OCI-LY1 (cell line): ENCODE measurements at regions not wholly inside any gene's neighbourhood (a gene's known extent, or its start where the extent isn't known, plus 50 kb on each side); places are given as distances from the start of the nearest gene placed in this dataset.

Experiments used
- CTCF ChIP-seq: fragments of 200-600 bp; sonication (generic), shearing (Covaris generic); IDR thresholded peaks from 2 replicates; pipeline ENCODE4 v1.5.1; 2017; ENCODE audit warnings: mild to moderate bottlenecking, antibody characterized with exemption, low read length, moderate library complexity, mixed read lengths
- EZH2 ChIP-seq: fragments of 200-600 bp; sonication (generic), shearing (Covaris generic); IDR thresholded peaks from 2 replicates; pipeline ENCODE4 v1.8.0; 2017; ENCODE audit warnings: borderline replicate concordance, mixed run types, mild to moderate bottlenecking, antibody characterized with exemption, low read length, moderate library complexity, mixed read lengths

DNA sequence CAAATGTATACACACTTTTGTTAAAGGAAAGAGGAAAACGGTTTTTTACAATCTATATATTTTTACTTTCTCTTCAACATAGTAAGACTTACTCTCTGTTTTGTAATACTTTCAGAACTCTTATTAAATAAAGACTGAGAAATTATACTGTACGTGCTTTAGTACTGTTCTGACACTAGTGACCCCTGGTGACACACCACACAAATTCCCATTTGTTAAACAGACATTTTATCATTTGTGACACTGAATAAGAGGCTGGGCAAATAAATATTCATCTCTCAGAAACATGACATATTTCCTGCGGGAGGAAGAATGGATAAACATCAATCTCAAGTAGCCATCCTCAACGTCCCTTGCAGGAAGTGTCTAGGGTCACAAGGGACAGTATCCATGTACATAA lies 68.9 kb upstream of the ZNF33B start:
- no peak; the same call in 1 of the 2 replicates for TF ChIP-seq CTCF
- TF ChIP-seq EZH2 = no peak
